Stimulated activated CD4-positive, alpha-beta T cell treated with anti-CD3 and anti-CD28 coated beads, Interleukin-12 subunit alpha, Interleukin-12 subunit beta, amount 100 ng/mL, for 24 hours (primary cell): ENCODE measurements at regions not wholly inside any gene's neighbourhood (a gene's known extent, or its start where the extent isn't known, plus 50 kb on each side); places are given as distances from the start of the nearest gene placed in this dataset.

ENCODE experiments used
- DNase-seq, 2 experiments: peaks; one replicate each; pipeline ENCODE4 v3.0.0-alpha.2; 2020; ENCODE audit warnings: low read depth in 2 of 2

- no peak for DNase-seq
Measured at GRCh38 chr20:56996533-56996932, 269.9 kb downstream of the BMP7 start.

GRCh38 chr20:56998438-56998837, 268.0 kb downstream of the BMP7 start:
- no peak for DNase-seq

GRCh38 chr20:57000441-57000968, 265.9 kb downstream of the BMP7 start:
- no peak for DNase-seq

GRCh38 chr20:57001126-57001767, 265.2 kb downstream of the BMP7 start:
- DNase-seq = no peak

GRCh38 chr20:57002066-57002570, 264.3 kb downstream of the BMP7 start:
- DNase-seq = no peak

GRCh38 chr20:57003012-57003411, 263.4 kb downstream of the BMP7 start:
- DNase-seq = no peak

- DNase-seq = no peak
Measured at GRCh38 chr20:57004416-57004815, 262.0 kb downstream of the BMP7 start.

GRCh38 chr20:57004951-57005933, 261.2 kb downstream of the BMP7 start:
- DNase-seq = no peak

GRCh38 chr20:57006411-57007170, 259.9 kb downstream of the BMP7 start:
- no peak for DNase-seq

- DNase-seq = no peak
Measured at GRCh38 chr20:57007171-57007540, 259.3 kb downstream of the BMP7 start.

- DNase-seq = no peak
Measured at GRCh38 chr20:57008217-57008616, 258.2 kb downstream of the BMP7 start.

GRCh38 chr20:57009355-57009754, 257.1 kb downstream of the BMP7 start:
- no peak for DNase-seq

- DNase-seq = no peak
Measured at GRCh38 chr20:57009775-57010174, 256.7 kb downstream of the BMP7 start.

- DNase-seq = no peak
Measured at GRCh38 chr20:57012691-57013090, 253.8 kb downstream of the BMP7 start.

- DNase-seq = no peak
Measured at GRCh38 chr20:57013217-57013616, 253.2 kb downstream of the BMP7 start.

GRCh38 chr20:57013741-57014140, 252.7 kb downstream of the BMP7 start:
- DNase-seq = no peak

- DNase-seq = no peak
Measured at GRCh38 chr20:57020364-57020763, 246.1 kb downstream of the BMP7 start.

- DNase-seq = no peak
Measured at GRCh38 chr20:57022306-57022705, 244.1 kb downstream of the BMP7 start.

- no peak for DNase-seq
Measured at GRCh38 chr20:57023007-57023406, 243.4 kb downstream of the BMP7 start.

- no peak for DNase-seq
Measured at GRCh38 chr20:57023997-57024396, 242.4 kb downstream of the BMP7 start.

GRCh38 chr20:57024849-57025248, 241.6 kb downstream of the BMP7 start:
- no peak for DNase-seq

GRCh38 chr20:57025261-57025660, 241.2 kb downstream of the BMP7 start:
- no peak for DNase-seq
